ENCODE measurements at regions not wholly inside any gene's neighbourhood (a gene's known extent, or its start where the extent isn't known, plus 50 kb on each side); places are given as distances from the start of the nearest gene placed in this dataset.

- TF ChIP-seq CTCF (IDR thresholded peaks at IDR 0.05): no peak
- TF ChIP-seq POLR2A (IDR thresholded peaks at IDR 0.05): no peak
These were observed 111.8 kb upstream of the LHX1 start for GRCh38 chr17:36825521-36825920.

Measured in adrenal gland (tissue), 5 donors.